HG02610 (cell line): ENCODE measurements at regions not wholly inside any gene's neighbourhood (a gene's known extent, or its start where the extent isn't known, plus 50 kb on each side); places are given as distances from the start of the nearest gene placed in this dataset.
"Not testable (repeated sequence)": the region's sequence is repeated elsewhere in the genome, so short reads cannot be mapped to it uniquely, and the experiment has no call there.

ENCODE experiments used
- ATAC-seq: cut with Tn5 transposase; IDR thresholded peaks from one replicate; pipeline ENCODE4 v1.9.1; 2021; ENCODE audit warnings: mild to moderate bottlenecking, moderate library complexity; ENCODE audit not compliant: unreplicated experiment

DNA sequence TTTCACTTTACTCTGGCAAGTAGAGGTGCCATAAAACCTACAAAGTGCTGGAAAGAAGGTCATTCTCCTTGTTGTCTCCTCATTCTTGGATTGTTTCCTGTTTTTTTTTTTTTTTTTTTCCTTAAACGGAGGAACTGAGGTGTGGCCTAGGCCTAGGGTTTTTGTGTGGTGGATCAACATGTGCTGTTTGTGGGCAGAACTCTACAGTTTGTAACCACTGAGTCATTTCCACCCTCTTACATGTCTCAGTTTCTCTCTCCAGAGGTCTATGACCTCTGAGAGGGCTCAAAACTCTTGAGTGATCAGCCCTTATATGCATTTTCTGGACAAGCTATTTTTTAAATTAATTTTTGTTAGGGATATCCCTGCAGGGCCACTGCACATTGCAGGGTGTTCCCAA, 296.0 kb downstream of the PPP1R3A start:
- no peak for ATAC-seq

DNA sequence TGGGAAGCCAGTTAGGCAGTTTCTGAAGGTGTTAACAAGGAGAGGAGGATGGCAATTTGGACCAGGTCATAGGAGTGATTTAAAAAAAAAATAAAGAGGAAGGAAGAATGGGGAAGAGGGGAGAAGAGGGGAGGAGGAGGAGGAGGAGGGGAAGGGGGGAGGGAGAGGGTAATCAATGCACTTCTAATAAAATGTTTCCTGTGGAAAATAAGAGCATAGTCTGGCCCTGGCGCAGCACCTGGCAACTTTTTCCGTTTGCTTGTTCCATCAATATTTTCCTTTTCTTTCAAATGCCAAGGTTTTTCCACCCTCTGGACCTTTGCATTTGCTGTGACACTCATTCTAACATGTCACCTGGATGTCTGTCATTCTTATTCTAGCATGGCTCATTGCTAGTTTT, 308.2 kb downstream of the PPP1R3A start:
- no peak for ATAC-seq

DNA sequence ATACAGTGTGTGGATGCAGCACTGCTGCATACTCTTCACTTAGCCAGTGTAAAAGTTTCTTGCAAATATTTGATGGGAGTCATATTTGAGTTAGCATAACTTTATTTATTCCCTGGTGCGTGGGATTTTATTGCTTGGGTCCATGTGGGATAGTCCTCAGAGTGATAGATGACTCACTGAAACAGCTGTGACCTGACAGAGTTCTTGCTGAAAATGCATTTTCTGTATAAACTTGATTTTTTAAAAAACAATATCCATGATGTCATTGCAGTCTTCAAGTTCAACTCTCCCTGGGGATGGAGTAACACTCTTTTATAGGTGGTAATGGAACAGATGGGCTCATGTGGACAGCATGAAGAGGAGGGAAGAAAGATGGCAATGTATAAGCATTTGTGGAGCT, 310.0 kb downstream of the PPP1R3A start:
- ATAC-seq = no peak

DNA sequence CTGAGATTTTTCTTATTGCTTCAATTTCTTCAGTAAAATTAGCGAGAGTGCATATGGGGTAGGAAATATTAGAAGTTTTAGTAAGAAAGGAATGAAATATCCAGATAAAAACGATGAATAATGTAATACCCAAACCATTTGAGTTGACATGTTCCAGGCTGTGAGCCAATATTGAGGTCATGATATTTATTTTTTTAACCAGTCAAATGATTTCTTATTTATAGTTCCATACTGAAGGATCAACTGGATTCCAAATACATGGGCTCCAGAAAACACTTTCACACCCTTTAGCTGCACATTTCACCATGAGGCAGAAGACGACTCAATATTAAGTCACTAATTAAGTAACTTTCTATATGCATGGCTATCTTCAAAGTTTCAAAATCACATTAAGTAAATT, 312.5 kb downstream of the PPP1R3A start:
- no peak for ATAC-seq

DNA sequence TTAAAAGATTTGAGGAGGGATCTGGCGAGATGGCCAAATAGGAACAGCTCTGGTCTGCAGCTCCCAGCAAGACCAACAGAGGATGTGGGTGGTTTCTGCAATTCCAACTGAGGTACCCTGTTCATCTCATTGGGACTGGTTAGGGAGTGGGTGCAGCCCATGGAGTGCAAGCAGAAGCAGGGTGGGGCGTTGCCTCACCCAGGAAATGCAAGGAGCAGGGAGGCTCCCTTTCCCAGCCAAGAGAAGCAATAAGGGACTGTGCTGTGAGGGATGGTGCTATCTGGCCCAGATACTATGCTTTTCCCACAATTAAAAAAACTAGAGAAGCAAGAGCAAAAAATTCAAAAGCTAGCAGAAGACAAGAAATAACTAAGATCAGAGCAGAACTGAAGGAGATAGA, 318.4 kb downstream of the PPP1R3A start:
- ATAC-seq = not testable (repeated sequence)

DNA sequence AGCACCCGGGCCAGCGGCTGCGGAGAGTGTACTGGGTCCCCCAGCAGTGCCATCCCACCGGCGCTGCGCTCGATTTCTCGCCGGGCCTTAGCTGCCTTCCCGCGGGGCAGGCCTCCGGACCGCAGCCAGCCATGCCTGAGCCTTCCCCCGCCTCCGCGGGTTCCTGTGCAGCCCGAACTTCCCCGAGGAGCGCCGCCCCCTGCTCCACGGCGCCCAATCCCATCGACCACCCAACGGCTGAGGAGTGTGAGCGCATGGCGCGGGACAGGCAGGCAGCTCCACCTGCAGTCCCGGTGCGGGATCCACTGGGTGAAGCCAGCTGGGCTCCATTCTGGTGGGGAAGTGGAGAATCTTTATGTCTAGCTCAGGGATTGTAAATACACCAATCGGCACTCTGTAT, 325.4 kb downstream of the PPP1R3A start:
- ATAC-seq = not testable (repeated sequence)

DNA sequence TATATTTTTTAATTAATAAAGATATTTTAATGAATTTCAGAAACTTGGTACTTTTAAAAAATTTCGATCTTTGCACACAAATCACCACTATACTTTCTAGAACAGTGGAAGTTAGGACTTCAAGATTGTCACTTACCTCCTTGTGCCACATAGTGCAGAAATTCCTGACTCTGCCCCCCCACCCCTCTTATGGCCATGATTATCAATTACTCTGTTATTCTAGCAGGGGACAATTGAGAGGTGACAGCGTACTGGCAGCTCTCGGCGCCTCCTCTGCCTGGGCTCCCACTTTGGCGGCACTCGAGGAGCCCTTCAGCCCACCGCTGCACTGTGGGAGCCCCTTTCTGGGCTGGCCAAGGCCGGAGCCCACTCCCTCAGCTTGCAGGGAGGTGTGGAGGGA, 325.9 kb downstream of the PPP1R3A start:
- not testable (repeated sequence) for ATAC-seq

DNA sequence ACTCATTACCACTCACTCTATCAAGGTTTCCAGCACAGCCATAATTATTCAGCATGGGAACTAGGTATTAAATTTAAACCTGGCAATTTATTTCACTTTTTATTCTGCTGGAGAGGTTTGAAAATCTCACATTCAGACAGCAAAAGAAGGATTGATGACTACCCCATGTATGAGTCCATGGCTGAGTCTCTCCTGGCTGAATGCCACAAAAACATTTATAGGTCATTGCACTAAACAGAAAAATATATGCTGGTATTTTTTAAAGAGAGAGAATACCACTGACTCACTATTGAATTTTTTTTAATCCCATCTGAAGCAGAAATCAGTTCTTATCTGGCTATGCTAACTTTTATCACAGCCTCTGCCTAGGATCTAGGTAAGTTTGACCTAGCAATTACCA, 336.3 kb downstream of the PPP1R3A start:
- ATAC-seq = no peak

DNA sequence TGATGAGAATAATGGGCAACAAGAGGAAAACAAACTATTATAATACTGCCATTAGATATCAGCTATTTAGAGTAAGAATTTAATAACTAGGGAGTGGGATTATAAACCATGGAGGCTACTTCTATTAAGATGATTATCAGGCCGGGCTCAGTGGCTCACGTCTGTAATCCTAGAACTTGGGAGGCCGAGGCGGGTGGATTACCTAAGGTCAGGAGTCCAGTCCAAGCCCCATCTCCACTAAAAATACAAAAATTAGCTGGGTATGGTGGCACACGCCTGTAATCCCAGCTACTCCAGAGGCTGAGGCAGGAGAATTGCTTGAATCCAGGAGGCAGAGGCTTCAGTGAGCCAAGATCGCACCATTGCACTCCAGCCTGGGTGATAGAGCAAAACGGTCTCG, 355.6 kb downstream of the PPP1R3A start:
- ATAC-seq = not testable (repeated sequence)

DNA sequence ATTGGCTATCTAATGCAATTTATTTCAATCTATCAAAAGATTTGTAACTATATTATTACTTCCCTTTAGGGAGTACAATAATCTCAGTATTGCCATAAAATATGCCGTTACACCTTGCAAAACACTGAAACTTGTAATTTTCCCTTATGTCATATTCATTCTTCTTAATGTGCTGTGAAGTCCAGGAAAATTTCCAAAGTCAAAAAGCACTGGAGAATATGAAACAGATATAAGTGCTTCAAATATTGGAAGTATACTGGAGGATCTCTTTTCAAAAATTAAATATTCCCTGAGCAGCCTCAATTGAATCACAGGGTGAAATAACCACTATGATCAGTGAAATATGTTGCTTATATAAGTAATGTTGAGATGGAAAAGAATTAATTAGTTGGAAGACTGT, 356.0 kb downstream of the PPP1R3A start:
- ATAC-seq = no peak

DNA sequence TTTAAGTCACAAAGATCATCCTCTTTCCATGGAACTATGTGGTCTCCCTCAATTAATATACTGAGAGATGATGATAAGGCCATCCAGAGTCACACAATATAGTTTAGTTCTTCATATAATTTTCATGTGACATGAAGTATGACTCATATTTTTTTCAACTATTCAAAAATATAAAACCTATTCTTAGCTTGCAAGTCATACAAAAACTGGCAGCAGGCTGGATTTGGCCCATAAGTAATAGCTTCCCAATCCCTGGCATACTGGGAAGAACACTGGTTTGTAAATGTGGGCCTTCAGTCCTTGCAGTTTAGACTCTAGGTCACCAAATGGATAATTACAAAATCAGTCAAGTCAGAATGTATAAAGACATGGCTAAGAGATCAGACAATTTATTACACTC, 356.6 kb downstream of the PPP1R3A start:
- no peak for ATAC-seq

DNA sequence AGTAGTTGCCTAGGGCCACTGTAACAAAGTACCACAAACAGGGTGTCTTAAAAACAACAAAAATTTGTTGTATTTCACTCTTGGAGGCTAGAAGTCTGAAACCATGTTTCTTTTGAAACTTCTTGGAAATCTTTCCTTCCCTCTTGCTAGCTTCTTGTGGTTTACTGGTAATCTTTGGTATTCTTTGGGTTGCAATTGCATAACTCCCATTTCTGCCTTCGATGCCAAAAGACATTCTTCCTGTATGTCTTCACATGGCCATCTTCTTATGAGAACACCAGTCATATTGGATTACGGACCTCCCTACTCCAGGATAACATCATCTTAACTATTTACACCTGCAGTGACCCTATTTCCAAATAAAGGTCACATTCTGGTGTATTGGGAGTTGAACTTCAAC, 357.4 kb downstream of the PPP1R3A start:
- no peak for ATAC-seq

DNA sequence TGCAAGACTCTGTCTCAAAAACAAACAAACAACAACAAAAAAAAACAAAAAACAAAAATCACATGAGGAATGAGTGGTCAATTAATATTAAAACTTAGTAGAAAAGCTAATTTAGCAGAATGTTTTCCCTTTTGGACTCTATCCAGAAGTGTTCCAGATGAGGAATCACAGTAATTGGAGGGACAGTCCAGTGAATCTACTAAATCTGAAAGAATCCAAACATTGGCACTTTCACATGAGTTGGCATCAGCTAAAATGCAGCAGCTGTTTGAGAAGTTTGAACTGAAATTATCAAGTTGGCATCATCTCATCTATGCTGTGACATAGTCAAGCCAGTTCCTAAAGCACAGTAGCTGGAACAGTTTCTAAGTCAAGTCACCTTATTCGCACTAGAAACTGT, 367.8 kb downstream of the PPP1R3A start:
- no peak for ATAC-seq

DNA sequence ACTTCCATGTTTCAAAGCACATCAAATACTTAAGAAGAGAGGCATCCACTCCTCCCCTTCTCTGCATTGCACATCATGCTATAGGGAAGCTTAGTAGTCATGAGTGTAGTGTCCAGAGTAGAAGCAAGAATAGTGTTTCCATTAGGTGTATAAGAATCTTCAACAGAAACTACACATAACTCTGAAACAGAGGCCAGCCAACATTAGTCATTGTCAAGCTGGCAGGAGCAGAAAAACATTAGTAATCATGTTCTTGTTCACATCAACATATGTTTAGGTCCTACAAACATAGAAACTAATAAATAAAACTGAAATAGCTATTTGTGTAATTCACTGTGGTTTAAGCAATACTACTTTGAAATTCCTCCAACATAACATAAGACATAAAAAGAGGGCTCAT, 370.2 kb downstream of the PPP1R3A start:
- ATAC-seq = no peak

DNA sequence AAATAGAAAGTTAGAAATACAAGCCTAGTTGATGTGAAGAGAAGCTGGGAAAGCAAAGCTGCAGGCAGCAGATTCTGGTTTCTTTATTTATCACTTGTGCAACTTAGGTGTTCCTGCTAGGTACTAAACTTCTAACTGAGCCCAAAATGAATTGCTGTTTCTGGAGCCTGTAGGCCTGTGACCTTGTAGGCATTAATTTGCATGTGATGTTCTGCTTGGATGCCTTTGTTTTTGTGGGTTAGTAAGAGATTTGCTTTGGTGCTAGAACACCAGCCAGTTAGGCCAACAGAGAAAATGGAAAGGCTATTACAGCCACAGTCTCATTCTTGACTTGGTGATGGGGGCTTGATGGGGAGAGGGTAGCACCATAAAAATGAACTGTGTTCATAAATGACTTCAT, 370.7 kb downstream of the PPP1R3A start:
- no peak for ATAC-seq

DNA sequence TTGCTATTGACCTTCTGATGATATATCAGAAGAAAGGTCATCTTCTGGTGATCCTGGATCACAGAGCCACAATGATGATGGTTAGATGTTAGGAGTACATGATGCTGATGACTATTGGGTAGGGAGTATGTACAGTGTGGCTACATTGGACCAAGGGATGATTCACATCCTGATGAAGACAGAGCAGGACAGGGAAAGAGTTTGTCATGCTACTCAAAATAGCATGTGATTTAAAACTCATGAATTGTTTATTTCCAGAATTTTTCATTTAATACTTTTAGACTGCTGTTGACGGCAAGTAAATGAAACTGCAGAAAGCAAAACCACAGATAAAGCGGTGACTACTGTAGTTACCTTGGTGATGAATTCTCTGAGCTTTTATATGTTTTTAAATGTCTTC, 397.3 kb downstream of the PPP1R3A start:
- ATAC-seq = no peak

DNA sequence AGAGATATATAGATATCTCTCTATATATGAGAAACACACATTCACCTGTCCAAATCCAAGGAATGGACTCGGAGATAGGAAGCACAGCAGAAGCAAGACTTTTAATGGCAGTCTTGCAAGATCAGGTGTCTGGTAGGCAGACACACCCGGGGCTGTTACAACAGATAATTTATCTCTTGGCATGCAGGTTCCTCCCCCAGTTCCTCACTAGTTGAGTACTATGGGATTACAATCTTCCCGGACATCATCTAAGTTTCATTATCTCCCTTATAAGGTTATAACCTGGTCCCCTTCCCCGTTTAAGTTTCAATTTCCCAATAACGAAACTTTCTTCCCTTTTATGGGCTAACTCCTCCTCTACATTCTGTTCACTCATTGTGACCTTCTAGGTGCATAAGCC, 399.3 kb downstream of the PPP1R3A start:
- ATAC-seq = no peak

DNA sequence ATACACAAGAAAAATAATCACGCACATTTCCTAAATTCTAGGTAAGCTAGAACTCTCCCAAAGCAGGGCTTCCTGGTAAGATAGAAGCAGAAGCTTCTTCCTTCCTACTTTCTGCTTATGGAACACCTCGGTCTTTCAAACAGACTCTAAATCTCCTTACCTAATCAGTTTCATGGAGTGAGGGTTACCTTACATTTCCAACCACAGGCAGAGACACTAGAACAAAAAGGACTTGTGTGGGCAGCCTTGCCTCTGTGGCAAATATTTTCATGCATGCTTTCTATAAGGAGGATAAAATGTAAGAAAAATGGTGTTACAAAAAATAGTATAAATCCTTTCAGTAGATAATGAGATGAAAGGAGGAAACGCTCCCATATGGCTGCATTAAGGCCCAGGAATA, 386.3 kb upstream of the SMIM30 start:
- ATAC-seq = no peak

DNA sequence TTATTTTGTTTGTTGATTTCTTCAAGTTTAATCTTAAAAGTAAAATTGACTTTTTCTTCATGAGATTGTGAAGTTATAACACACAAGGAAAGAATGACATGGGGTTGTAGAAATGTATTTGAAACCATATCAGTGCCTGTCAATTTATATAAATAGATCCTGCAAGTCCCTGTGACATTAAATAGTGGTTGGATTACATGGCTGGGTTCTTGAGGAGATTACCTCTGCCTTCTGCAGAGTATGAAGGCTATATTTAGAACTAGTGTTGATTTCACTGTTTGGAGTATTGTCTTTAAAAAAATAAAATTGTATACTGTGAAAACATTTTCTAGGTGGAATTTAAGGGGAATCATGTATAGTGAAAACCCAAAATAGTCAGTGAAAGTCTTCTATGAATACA, 385.8 kb upstream of the SMIM30 start:
- ATAC-seq = no peak

DNA sequence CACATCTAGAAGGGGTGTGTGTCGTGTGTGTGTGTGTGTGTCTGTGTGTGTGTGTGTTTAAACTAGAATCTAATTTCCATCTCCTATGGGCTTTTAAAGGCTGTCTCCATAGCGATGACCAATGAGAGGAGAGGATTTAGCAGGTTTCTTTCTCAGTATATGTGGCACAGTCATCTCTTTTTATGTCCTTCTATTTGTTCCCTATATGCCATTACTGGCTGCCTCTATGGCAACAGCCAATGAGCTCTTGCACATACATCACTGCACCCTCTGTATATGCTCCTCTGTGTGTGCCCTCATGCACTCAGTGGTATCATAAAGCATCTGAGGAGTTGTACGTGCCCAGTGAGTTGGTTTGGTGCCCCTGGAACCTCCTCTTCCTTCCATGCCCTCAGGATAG, 378.2 kb upstream of the SMIM30 start:
- ATAC-seq = not testable (repeated sequence)

DNA sequence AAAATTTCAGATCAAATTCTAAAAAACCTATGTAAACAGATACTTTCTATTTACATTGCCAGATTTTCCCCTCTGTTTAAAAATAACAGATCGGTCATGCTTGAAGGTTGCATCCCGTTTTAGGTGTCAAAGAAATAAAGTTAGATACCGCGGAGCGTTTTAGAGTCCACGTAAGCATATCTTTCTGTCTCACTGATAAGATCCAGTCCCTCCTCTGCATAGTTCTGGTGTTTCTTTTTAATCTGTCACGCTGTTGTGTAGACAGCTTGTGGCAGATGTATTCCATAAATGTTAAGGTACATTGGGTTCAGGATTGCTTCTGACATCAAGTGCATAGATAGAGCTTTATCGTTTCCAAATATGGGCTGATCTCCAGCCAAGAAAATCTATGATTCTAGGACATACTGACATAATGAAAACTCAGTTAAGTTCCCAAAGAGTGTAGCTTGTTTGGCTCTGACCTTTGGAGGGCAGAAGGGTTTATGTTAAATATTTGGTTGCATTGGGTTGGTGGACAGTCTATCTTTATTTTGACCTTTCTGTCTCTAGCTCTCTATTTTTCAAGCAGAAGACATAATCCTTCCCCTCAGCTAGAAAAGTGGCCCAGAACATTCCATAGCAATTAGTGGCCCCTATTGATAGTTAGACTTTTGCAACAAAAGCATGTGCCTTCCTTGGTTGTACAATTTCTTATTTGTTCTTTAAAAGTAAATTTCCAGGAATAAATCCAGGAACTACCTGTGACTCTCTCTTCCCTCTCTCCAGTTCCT, 376.6 kb upstream of the SMIM30 start:
- not testable (repeated sequence) for ATAC-seq

DNA sequence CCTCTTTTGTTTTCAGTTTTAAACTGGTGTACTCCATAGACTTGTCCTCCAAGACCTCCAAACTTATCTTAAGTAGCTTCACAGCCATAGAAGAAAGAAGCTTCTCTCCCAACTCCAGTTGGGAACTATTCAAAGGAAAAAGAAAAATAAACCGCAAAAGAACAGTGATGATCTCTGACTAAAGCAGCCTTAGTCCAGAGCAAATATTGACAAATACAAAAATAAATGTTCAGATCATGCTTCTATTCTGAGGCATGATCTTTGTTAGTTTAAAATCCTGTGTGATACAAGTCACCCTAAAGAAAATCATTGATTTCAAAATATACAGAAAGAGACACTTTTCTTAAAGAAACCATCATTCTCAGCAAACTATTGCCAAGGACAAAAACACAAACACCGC, 373.0 kb upstream of the SMIM30 start:
- no peak for ATAC-seq
